ENCODE measurements at regions not wholly inside any gene's neighbourhood (a gene's known extent, or its start where the extent isn't known, plus 50 kb on each side); places are given as distances from the start of the nearest gene placed in this dataset.
"Not testable (repeated sequence)": the region's sequence is repeated elsewhere in the genome, so short reads cannot be mapped to it uniquely, and the experiment has no call there.

- H3K4me1 ChIP-seq, result no peaks in the 10 kb centered on the region
- no peak overlapping the region for H3K9ac ChIP-seq
- no peaks in the 10 kb centered on the region for H3K79me2 ChIP-seq
- H3K4me3 ChIP-seq (ENCODE audit: low read depth, low read length), result no peak overlapping the region
- no peaks in the 10 kb centered on the region for H3K27me3 ChIP-seq (ENCODE audit: control insufficient read depth, insufficient read depth, low read length)
- H3K36me3 ChIP-seq (ENCODE audit: control insufficient read depth, insufficient read depth, low read length), result no peaks in the 10 kb centered on the region
- no peak overlapping the region for H3K4me2 ChIP-seq (ENCODE audit: low read length)
- no peak for TF ChIP-seq CTCF (IDR thresholded peaks at IDR 0.05)
- H3K9me3 ChIP-seq (ENCODE audit: control insufficient read depth, low read length), result no peaks in the 10 kb centered on the region
- H2AFZ ChIP-seq, result no peak overlapping the region
- H3K27ac ChIP-seq, result no peak overlapping the region
Measured at GRCh38 chr10:29224631-29225030, 64.2 kb upstream of the LYZL1 start.

- Histone ChIP-seq H2AFZ (no peak overlapping the region), H3K27ac (no peak overlapping the region), H3K4me3 (ENCODE audit: low read depth, low read length) (no peak overlapping the region), H3K4me2 (ENCODE audit: low read length) (no peak overlapping the region), H3K9me3 (ENCODE audit: control insufficient read depth, low read length) (no peaks in the 10 kb centered on the region), H3K27me3 (ENCODE audit: control insufficient read depth, insufficient read depth, low read length) (no peaks in the 10 kb centered on the region), H3K79me2 (no peaks in the 10 kb centered on the region), H3K4me1 (no peaks in the 10 kb centered on the region), H3K36me3 (ENCODE audit: control insufficient read depth, insufficient read depth, low read length) (no peaks in the 10 kb centered on the region), H3K9ac (no peak overlapping the region)
- TF ChIP-seq CTCF (IDR thresholded peaks at IDR 0.05), result no peak
Measured at GRCh38 chr10:29227201-29227600, 61.7 kb upstream of the LYZL1 start.

- no peaks in the 10 kb centered on the region for H3K27me3 ChIP-seq (ENCODE audit: control insufficient read depth, insufficient read depth, low read length)
- no peaks in the 10 kb centered on the region for H3K9me3 ChIP-seq (ENCODE audit: control insufficient read depth, low read length)
- H2AFZ ChIP-seq, result no peak overlapping the region
- no peak overlapping the region for H3K9ac ChIP-seq
- H3K4me1 ChIP-seq, result no peaks in the 10 kb centered on the region
- H3K79me2 ChIP-seq, result no peaks in the 10 kb centered on the region
- H3K27ac ChIP-seq, result no peak overlapping the region
- TF ChIP-seq CTCF (IDR thresholded peaks at IDR 0.05), result no peak
- H3K4me2 ChIP-seq (ENCODE audit: low read length), result no peak overlapping the region
- H3K36me3 ChIP-seq (ENCODE audit: control insufficient read depth, insufficient read depth, low read length), result no peaks in the 10 kb centered on the region
- H3K4me3 ChIP-seq (ENCODE audit: low read depth, low read length), result no peak overlapping the region
Measured at GRCh38 chr10:29228562-29228961, 60.3 kb upstream of the LYZL1 start.

GRCh38 chr10:29229258-29229705 lies 59.6 kb upstream of the LYZL1 start:
- Histone ChIP-seq H3K79me2 (no peaks in the 10 kb centered on the region), H3K9ac (no peak overlapping the region)

GRCh38 chr10:29236910-29237309 lies 52.0 kb upstream of the LYZL1 start:
- H3K27me3 ChIP-seq (ENCODE audit: control insufficient read depth, insufficient read depth, low read length); H3K9me3 ChIP-seq (ENCODE audit: control insufficient read depth, low read length); H2AFZ ChIP-seq; H3K4me3 ChIP-seq (ENCODE audit: low read depth, low read length); H3K36me3 ChIP-seq (ENCODE audit: control insufficient read depth, insufficient read depth, low read length); H3K4me2 ChIP-seq (ENCODE audit: low read length); H3K79me2 ChIP-seq; H3K27ac ChIP-seq; H3K9ac ChIP-seq: not testable (repeated sequence)
- peaks cover 11% of the 10 kb centered on the region for H3K4me1 ChIP-seq

More at GRCh38 chr10:29229258-29229705, 59.6 kb upstream of the LYZL1 start:
- H2AFZ ChIP-seq, result no peak overlapping the region
- H3K9me3 ChIP-seq (ENCODE audit: control insufficient read depth, low read length), result no peaks in the 10 kb centered on the region
- H3K4me2 ChIP-seq (ENCODE audit: low read length), result no peak overlapping the region
- no peaks in the 10 kb centered on the region for H3K27me3 ChIP-seq (ENCODE audit: control insufficient read depth, insufficient read depth, low read length)
- H3K36me3 ChIP-seq (ENCODE audit: control insufficient read depth, insufficient read depth, low read length), result no peaks in the 10 kb centered on the region
- H3K4me1 ChIP-seq, result no peaks in the 10 kb centered on the region
- no peak overlapping the region for H3K27ac ChIP-seq
- no peak for TF ChIP-seq CTCF (IDR thresholded peaks at IDR 0.05)
- H3K4me3 ChIP-seq (ENCODE audit: low read depth, low read length), result no peak overlapping the region
